Keratinocyte (primary cell): ENCODE measurements at regions not wholly inside any gene's neighbourhood (a gene's known extent, or its start where the extent isn't known, plus 50 kb on each side); places are given as distances from the start of the nearest gene placed in this dataset.

Source experiments
- DNase-seq: peaks from one replicate; pipeline ENCODE4 v3.0.0-alpha.2; 2011; ENCODE audit warnings: low read depth, missing footprints, low spot score
- FAIRE-seq: peaks from 2 replicates; lab custom pipeline; 2011; peaks lifted over from hg19 to GRCh38; lab: Jason Lieb, UNC
- H2AFZ ChIP-seq: 2 replicates; pipeline ENCODE4 v1.6.0; 2012; ENCODE audit warnings: low read length, control low read depth, inconsistent platforms; ENCODE audit not compliant: control insufficient read depth
- H3K27ac ChIP-seq: 2 replicates; pipeline ENCODE4 v1.5.1; 2011; ENCODE audit warnings: low read length; ENCODE audit not compliant: control insufficient read depth, insufficient read depth
- H3K27me3 ChIP-seq: 3 replicates; pipeline ENCODE4 v1.6.0; 2011; ENCODE audit warnings: low read length; ENCODE audit not compliant: control insufficient read depth, insufficient read depth; ENCODE audit errors: extremely low read depth
- H3K36me3 ChIP-seq, 2 experiments: 2 replicates in 1 of 2; 3 replicates in 1 of 2; pipeline ENCODE4 v1.5.1; 2011; ENCODE audit warnings: low read length in 2 of 2, mild to moderate bottlenecking in 1 of 2; ENCODE audit not compliant: control insufficient read depth in 2 of 2, insufficient read depth in 2 of 2; ENCODE audit errors: extremely low read depth in 1 of 2
- H3K4me1 ChIP-seq: 3 replicates; pipeline ENCODE4 v1.5.1; 2011; ENCODE audit warnings: low read length; ENCODE audit not compliant: control insufficient read depth, insufficient read depth; ENCODE audit errors: extremely low read depth
- H3K4me2 ChIP-seq: 3 replicates; pipeline ENCODE4 v1.6.0; 2011; ENCODE audit warnings: low read depth, low read length; ENCODE audit not compliant: control insufficient read depth, insufficient read depth; ENCODE audit errors: extremely low read depth
- H3K4me3 ChIP-seq, 3 experiments: fragments of 200-600 bp in 1 of 3; sonication (generic) in 1 of 3; 2 replicates in 2 of 3; 3 replicates in 1 of 3; pipeline ENCODE4 v1.5.1; 2011 to 2016; ENCODE audit warnings: low read length in 3 of 3, mild to moderate bottlenecking in 3 of 3, control low read depth in 2 of 3, inconsistent platforms in 1 of 3, low read depth in 1 of 3, mixed read lengths in 1 of 3, mixed run types in 1 of 3, moderate library complexity in 1 of 3; ENCODE audit not compliant: control insufficient read depth in 2 of 3, insufficient read depth in 2 of 3; ENCODE audit errors: extremely low read depth in 1 of 3
- H3K79me2 ChIP-seq: 2 replicates; pipeline ENCODE4 v1.6.0; 2012; ENCODE audit warnings: low read length; ENCODE audit not compliant: control insufficient read depth, insufficient read depth
- H3K9ac ChIP-seq: 3 replicates; pipeline ENCODE4 v1.6.0; 2011; ENCODE audit warnings: low read length; ENCODE audit not compliant: control insufficient read depth, insufficient read depth; ENCODE audit errors: extremely low read depth
- H3K9me1 ChIP-seq: 3 replicates; pipeline ENCODE4 v1.6.0; 2011; ENCODE audit warnings: low read length; ENCODE audit not compliant: control insufficient read depth, insufficient read depth; ENCODE audit errors: extremely low read depth
- H3K9me3 ChIP-seq: 2 replicates; pipeline ENCODE4 v1.5.1; 2012; ENCODE audit warnings: low read depth, low read length; ENCODE audit not compliant: control insufficient read depth
- H4K20me1 ChIP-seq: 3 replicates; pipeline ENCODE4 v1.6.0; 2011; ENCODE audit warnings: low read length; ENCODE audit not compliant: control insufficient read depth, insufficient read depth; ENCODE audit errors: extremely low read depth
- CTCF ChIP-seq, 3 experiments: IDR thresholded peaks in 1 of 3; conservative IDR thresholded peaks in 1 of 3; optimal IDR thresholded peaks in 1 of 3; 2 replicates in 2 of 3; 3 replicates in 1 of 3; pipeline versions ENCODE3 to v1.5.1; 2011; ENCODE audit warnings: low read length in 3 of 3, mild to moderate bottlenecking in 3 of 3, moderate library complexity in 2 of 3, control low read depth in 1 of 3, inconsistent platforms in 1 of 3; ENCODE audit not compliant: insufficient read depth in 2 of 3; ENCODE audit errors: extremely low read depth in 1 of 3
- EZH2 ChIP-seq: IDR thresholded peaks from one replicate; pipeline ENCODE4 v1.6.1; 2012; ENCODE audit warnings: inconsistent platforms, mild to moderate bottlenecking, low read length, moderate library complexity
- dilution Hi-C: fragments of 300-500 bp; cut with MboI; formaldehyde crosslinking; loops from one replicate; pipeline ENCODE4 v1.7.0; 2020; ENCODE audit warnings: low sequenced_read_pairs; ENCODE audit not compliant: extremely low pct_ligation_motif_present
- small RNA-seq, 3 experiments: library from RNA; depleted of rRNA; stranded (forward); fragments of <200 nt; gene quantifications; one replicate each; pipeline ENCODE3, GENCODE V24; 2012; ENCODE audit warnings: low read depth in 3 of 3, low replicate concordance in 1 of 3; ENCODE audit not compliant: insufficient read length in 3 of 3

GRCh38 chr7:26102176-26102575 is 49.8 kb upstream of the NFE2L3 start:
- H4K20me1 ChIP-seq = no peaks in the 10 kb centered on the region
- H2AFZ ChIP-seq = no peak overlapping the region
- no peak overlapping the region for H3K4me2 ChIP-seq
- H3K4me1 ChIP-seq = peaks cover 7% of the 10 kb centered on the region
- H3K9ac ChIP-seq = no peak overlapping the region
- H3K36me3 ChIP-seq = no peaks in the 10 kb centered on the region
- H3K4me3 ChIP-seq = no peak overlapping the region
- H3K27me3 ChIP-seq = no peaks in the 10 kb centered on the region
- TF ChIP-seq CTCF (optimal IDR thresholded peaks at IDR 0.05 in 1 of 3, IDR thresholded peaks at IDR 0.05 in 1 of 3, conservative IDR thresholded peaks at IDR 0.05 in 1 of 3; ENCODE audit: extremely low read depth in 1 of 3, insufficient read depth in 2 of 3, low read length in 3 of 3) (no peak), EZH2 (no peak)
- H3K9me1 ChIP-seq = no peaks in the 10 kb centered on the region
- no peaks in the 10 kb centered on the region for H3K9me3 ChIP-seq
- DNase-seq (no peak), FAIRE-seq (no peak)
- H3K27ac ChIP-seq = no peak overlapping the region
- no peaks in the 10 kb centered on the region for H3K79me2 ChIP-seq
- dilution Hi-C loops = no loop called here

Small RNAs in the stretch of these regions (small RNA-seq; reads per million reads assigned to genes)
- gene MIR148A = 317 to 16,972 (median 15,480) reads per million in 3 experiments
